Osteoblast (primary cell): ENCODE measurements at regions not wholly inside any gene's neighbourhood (a gene's known extent, or its start where the extent isn't known, plus 50 kb on each side); places are given as distances from the start of the nearest gene placed in this dataset.

Source experiments
- DNase-seq: peaks from one replicate; pipeline ENCODE4 v3.0.0; 2011; ENCODE audit warnings: low spot score, mixed read lengths; ENCODE audit not compliant: insufficient read length; ENCODE audit errors: missing footprints
- H2AFZ ChIP-seq: 2 replicates; pipeline ENCODE4 v1.6.0; 2011; ENCODE audit warnings: mild to moderate bottlenecking, low read length
- H3K27ac ChIP-seq: 2 replicates; pipeline ENCODE4 v1.5.1; 2011; ENCODE audit warnings: mild to moderate bottlenecking, low read depth, low read length, moderate library complexity
- H3K27me3 ChIP-seq: 2 replicates; pipeline ENCODE4 v1.6.0; 2012; ENCODE audit warnings: mild to moderate bottlenecking, control low read depth, inconsistent platforms, low read length, moderate library complexity; ENCODE audit not compliant: insufficient read depth
- H3K36me3 ChIP-seq: 2 replicates; pipeline ENCODE4 v1.5.1; 2011; ENCODE audit warnings: mild to moderate bottlenecking, low read length, control low read depth, moderate library complexity; ENCODE audit not compliant: insufficient read depth
- H3K4me1 ChIP-seq: 2 replicates; pipeline ENCODE4 v1.5.1; 2011; ENCODE audit warnings: mild to moderate bottlenecking, low read length, control low read depth, moderate library complexity; ENCODE audit not compliant: insufficient read depth
- H3K4me2 ChIP-seq: 2 replicates; pipeline ENCODE4 v1.6.0; 2011; ENCODE audit warnings: mild to moderate bottlenecking, low read length; ENCODE audit not compliant: insufficient read depth
- H3K4me3 ChIP-seq: fragments of 200-600 bp; sonication (generic); 3 replicates; pipeline ENCODE4 v1.5.1; 2012; ENCODE audit warnings: mild to moderate bottlenecking, low read length, inconsistent platforms; ENCODE audit not compliant: insufficient read depth
- H3K79me2 ChIP-seq: 2 replicates; pipeline ENCODE4 v1.6.0; 2012; ENCODE audit warnings: mild to moderate bottlenecking, low read length, control low read depth, inconsistent platforms; ENCODE audit not compliant: insufficient read depth
- H3K9me3 ChIP-seq: 2 replicates; pipeline ENCODE4 v1.5.1; 2011; ENCODE audit warnings: low read depth, low read length, control low read depth
- H4K20me1 ChIP-seq: 2 replicates; pipeline ENCODE4 v1.6.0; 2012; ENCODE audit warnings: mild to moderate bottlenecking, low read length, control low read depth; ENCODE audit not compliant: insufficient read depth
- TF ChIP-seq, protein P1 (sequence below): IDR thresholded peaks from 2 replicates; pipeline ENCODE4 v1.5.1; 2011; ENCODE audit warnings: mild to moderate bottlenecking, low read depth, low read length, moderate library complexity; ENCODE audit errors: extremely low read depth

DNA sequence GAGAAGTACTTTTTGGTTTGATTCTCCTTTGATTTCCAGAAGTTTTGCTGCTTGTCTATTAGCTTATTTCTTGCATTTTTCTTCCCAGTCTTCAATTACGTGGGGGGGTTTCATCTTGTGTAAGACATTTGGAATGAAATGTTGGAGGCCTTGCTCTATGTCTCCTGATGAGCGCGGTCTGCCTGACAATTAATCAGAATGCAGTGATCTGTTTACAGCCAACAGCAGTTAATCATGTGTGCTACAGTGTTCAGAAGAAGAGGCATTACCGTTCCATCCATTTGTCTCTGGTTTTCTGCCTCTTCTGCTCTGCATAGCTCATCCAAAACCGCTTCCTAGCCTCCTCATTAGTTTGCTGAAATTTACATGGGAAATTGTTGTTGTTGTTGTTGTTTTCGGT lies 134.4 kb upstream of the ST6GAL2 start:
- H3K4me3 ChIP-seq, result no peak overlapping the region
- DNase-seq, result no peak
- no peaks in the 10 kb centered on the region for H3K79me2 ChIP-seq
- no peak overlapping the region for H3K27ac ChIP-seq
- no peaks in the 10 kb centered on the region for H4K20me1 ChIP-seq
- H3K36me3 ChIP-seq, result no peaks in the 10 kb centered on the region
- no peak overlapping the region for H2AFZ ChIP-seq
- H3K4me1 ChIP-seq, result no peaks in the 10 kb centered on the region
- no peaks in the 10 kb centered on the region for H3K9me3 ChIP-seq
- H3K4me2 ChIP-seq, result no peak overlapping the region
- no peaks in the 10 kb centered on the region for H3K27me3 ChIP-seq
- TF ChIP-seq, protein P1, sequence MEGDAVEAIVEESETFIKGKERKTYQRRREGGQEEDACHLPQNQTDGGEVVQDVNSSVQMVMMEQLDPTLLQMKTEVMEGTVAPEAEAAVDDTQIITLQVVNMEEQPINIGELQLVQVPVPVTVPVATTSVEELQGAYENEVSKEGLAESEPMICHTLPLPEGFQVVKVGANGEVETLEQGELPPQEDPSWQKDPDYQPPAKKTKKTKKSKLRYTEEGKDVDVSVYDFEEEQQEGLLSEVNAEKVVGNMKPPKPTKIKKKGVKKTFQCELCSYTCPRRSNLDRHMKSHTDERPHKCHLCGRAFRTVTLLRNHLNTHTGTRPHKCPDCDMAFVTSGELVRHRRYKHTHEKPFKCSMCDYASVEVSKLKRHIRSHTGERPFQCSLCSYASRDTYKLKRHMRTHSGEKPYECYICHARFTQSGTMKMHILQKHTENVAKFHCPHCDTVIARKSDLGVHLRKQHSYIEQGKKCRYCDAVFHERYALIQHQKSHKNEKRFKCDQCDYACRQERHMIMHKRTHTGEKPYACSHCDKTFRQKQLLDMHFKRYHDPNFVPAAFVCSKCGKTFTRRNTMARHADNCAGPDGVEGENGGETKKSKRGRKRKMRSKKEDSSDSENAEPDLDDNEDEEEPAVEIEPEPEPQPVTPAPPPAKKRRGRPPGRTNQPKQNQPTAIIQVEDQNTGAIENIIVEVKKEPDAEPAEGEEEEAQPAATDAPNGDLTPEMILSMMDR, result no peak

DNA sequence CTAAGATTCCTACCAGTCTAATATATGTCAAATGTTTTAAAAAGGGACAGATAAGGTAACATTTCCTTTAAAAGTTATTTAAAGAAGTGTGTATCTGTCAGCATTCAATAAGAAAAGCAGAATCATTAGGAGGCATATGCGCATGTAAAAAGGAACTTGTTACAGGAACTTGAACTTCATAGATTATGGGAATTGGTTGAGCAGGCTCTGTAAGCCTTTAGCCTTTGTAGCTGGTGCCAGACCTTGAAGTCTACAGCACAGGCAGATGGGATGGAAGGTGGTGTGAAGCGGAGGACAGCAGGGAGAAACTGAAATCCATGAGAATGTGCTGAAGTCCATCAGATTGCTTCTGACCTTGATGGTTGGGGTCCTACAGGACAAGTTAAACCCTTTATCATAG lies 138.3 kb upstream of the ST6GAL2 start:
- H3K4me3 ChIP-seq, result no peak overlapping the region
- no peak overlapping the region for H2AFZ ChIP-seq
- H3K4me2 ChIP-seq, result no peak overlapping the region
- no peaks in the 10 kb centered on the region for H3K79me2 ChIP-seq
- peaks cover 5% of the 10 kb centered on the region for H3K4me1 ChIP-seq
- no peaks in the 10 kb centered on the region for H3K36me3 ChIP-seq
- DNase-seq, result peak; percentile 55
- no peaks in the 10 kb centered on the region for H3K27me3 ChIP-seq
- TF ChIP-seq, protein P1, result no peak
- H4K20me1 ChIP-seq, result no peaks in the 10 kb centered on the region
- H3K9me3 ChIP-seq, result no peaks in the 10 kb centered on the region
- no peak overlapping the region for H3K27ac ChIP-seq

DNA sequence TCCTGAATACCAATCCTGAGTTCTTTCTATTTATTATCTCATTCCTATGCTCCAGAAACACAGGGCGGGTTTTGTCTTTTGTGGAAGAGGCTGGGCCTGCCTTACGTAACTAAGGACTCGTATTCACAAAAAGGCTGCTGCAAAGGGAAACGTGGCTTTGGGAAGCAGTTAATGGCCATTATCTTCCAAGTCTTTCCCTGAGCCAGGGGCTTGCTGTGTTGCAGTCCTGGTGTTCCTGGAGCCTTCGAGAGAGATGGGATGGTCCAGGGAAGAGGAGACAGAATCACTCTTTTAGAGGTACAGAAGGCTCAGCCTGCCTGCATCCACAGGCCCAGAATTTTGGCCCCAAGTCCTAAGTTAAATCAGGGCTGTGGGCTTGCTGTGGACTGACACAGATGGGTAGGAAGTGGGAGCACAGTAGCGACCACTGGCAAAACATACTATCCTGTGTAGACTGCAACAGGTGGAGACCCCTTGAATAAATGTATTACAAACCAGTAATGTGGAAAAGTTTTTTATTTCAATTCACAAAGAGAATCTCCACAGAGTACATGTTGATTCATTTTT lies 139.4 kb upstream of the ST6GAL2 start:
- Histone ChIP-seq H2AFZ (no peak overlapping the region), H3K4me1 (peaks cover 5% of the 10 kb centered on the region), H3K9me3 (no peaks in the 10 kb centered on the region), H3K27ac (no peak overlapping the region), H3K27me3 (no peaks in the 10 kb centered on the region), H3K4me2 (no peak overlapping the region), H3K79me2 (no peaks in the 10 kb centered on the region), H4K20me1 (no peaks in the 10 kb centered on the region), H3K4me3 (no peak overlapping the region), H3K36me3 (no peaks in the 10 kb centered on the region)
- no peak for DNase-seq
- TF ChIP-seq, protein P1, result no peak

DNA sequence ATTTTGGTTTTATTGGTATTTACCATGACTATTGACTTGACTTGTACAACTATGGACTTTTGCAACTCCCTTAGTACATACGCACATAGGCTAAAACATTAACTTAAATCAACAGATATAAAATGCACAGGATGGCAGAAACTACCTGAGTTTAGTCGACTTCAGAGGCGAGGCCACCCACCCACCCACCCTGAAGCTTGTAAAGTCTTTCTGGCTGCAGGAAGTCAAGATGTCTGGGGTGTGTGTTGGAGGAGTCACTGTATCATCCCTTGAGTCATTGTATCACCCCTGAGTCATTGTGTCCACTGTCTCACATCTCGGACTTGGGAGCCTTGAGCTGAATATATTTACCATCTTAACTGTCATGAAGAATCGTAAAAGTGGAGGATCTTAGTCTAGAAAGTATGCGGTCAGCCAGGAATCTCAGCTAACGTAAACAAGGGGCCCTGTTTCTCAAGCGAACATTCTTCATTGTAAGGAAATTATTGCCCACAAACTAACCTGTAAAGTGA lies 140.0 kb upstream of the ST6GAL2 start:
- TF ChIP-seq, protein P1, result no peak
- Histone ChIP-seq H3K36me3 (no peaks in the 10 kb centered on the region), H3K27me3 (no peaks in the 10 kb centered on the region), H3K4me1 (peaks cover 5% of the 10 kb centered on the region), H3K9me3 (no peaks in the 10 kb centered on the region), H4K20me1 (no peaks in the 10 kb centered on the region), H3K4me2 (no peak overlapping the region), H3K27ac (no peak overlapping the region), H3K79me2 (no peaks in the 10 kb centered on the region), H2AFZ (no peak overlapping the region), H3K4me3 (no peak overlapping the region)
- DNase-seq, result no peak
